ENCODE measurements at regions not wholly inside any gene's neighbourhood (a gene's known extent, or its start where the extent isn't known, plus 50 kb on each side); places are given as distances from the start of the nearest gene placed in this dataset.

GRCh38 chr4:96139251-96139929, 299.5 kb downstream of the PDHA2 start:
- ATAC-seq: no peak
- H3K9me3 ChIP-seq (ENCODE audit: control insufficient read depth in 1 of 2, insufficient read depth in 1 of 2, low read depth in 1 of 2, low read length in 2 of 2): no peaks in the 10 kb centered on the region
- RAD21 ChIA-PET (ENCODE audit: low non-redundant PET in 1 of 2, low total read pairs in 2 of 2, uncharacterized antibody in 2 of 2, unreplicated experiment in 2 of 2): no interaction called here
- no peak overlapping the region for H2AFZ ChIP-seq (ENCODE audit: low read depth, low read length, poor library complexity, severe bottlenecking)
- H3K9ac ChIP-seq (ENCODE audit: low read length): no peak overlapping the region
- TF ChIP-seq POLR2AphosphoS5 (IDR thresholded peaks at IDR 0.05; ENCODE audit: low read depth, low read length) (no peak), RAD21 (IDR thresholded peaks at IDR 0.05; ENCODE audit: low read depth) (no peak), CBX3 (IDR thresholded peaks at IDR 0.05; ENCODE audit: low read depth) (no peak), TCF7L2 (IDR thresholded peaks at IDR 0.05; ENCODE audit: borderline replicate concordance, extremely low read depth, insufficient read depth, insufficient read length) (no peak), POLR2A (IDR thresholded peaks at IDR 0.05; ENCODE audit: borderline replicate concordance, extremely low read depth, insufficient read depth, insufficient read length) (no peak)
- no peak overlapping the region for H3K4me2 ChIP-seq (ENCODE audit: low read length)
- no peaks in the 10 kb centered on the region for H3K9me2 ChIP-seq (ENCODE audit: insufficient read depth)
- H4K20me1 ChIP-seq (ENCODE audit: insufficient read depth): no peaks in the 10 kb centered on the region
- H3K79me2 ChIP-seq (ENCODE audit: insufficient read depth, low read length): no peaks in the 10 kb centered on the region
- CTCF ChIA-PET: no interaction called here
- no peaks in the 10 kb centered on the region for H3K4me1 ChIP-seq (ENCODE audit: control insufficient read depth in 1 of 2, insufficient read depth in 2 of 2, low read length in 2 of 2)
- no peak overlapping the region for H3K27ac ChIP-seq (ENCODE audit: low read depth, low read length)
- H3K4me3 ChIP-seq (replicated peaks in 1 of 2; ENCODE audit: low read depth in 1 of 2, low read length in 2 of 2): no peak overlapping the region
- intact Hi-C loops (cut with micrococcal nuclease): no loop called here
- POLR2A ChIA-PET: no interaction called here
- H3K36me3 ChIP-seq (ENCODE audit: control insufficient read depth in 1 of 2, insufficient read depth in 2 of 2, low read length in 2 of 2): no peaks in the 10 kb centered on the region
- no peak for DNase-seq (ENCODE audit: low read depth, low spot score)
- no peaks in the 10 kb centered on the region for H3K27me3 ChIP-seq (ENCODE audit: insufficient read depth, low read length)
- BruUV-seq (replicated peaks): no TSS peak

- ChIA-PET POLR2A (no interaction called here), RAD21 (ENCODE audit: low non-redundant PET in 1 of 2, low total read pairs in 2 of 2, uncharacterized antibody in 2 of 2, unreplicated experiment in 2 of 2) (no interaction called here), CTCF (no interaction called here)
- no TSS peak for BruUV-seq (replicated peaks)
- intact Hi-C loops (cut with micrococcal nuclease): no loop called here
- no peak overlapping the region for H2AFZ ChIP-seq (ENCODE audit: low read depth, low read length, poor library complexity, severe bottlenecking)
- H3K27ac ChIP-seq (ENCODE audit: low read depth, low read length): no peak overlapping the region
- H3K4me1 ChIP-seq (ENCODE audit: control insufficient read depth in 1 of 2, insufficient read depth in 2 of 2, low read length in 2 of 2): no peaks in the 10 kb centered on the region
- H3K36me3 ChIP-seq (ENCODE audit: control insufficient read depth in 1 of 2, insufficient read depth in 2 of 2, low read length in 2 of 2): no peaks in the 10 kb centered on the region
- no peaks in the 10 kb centered on the region for H3K9me3 ChIP-seq (ENCODE audit: control insufficient read depth in 1 of 2, insufficient read depth in 1 of 2, low read depth in 1 of 2, low read length in 2 of 2)
- no peaks in the 10 kb centered on the region for H4K20me1 ChIP-seq (ENCODE audit: insufficient read depth)
- H3K27me3 ChIP-seq (ENCODE audit: insufficient read depth, low read length): no peaks in the 10 kb centered on the region
- no peak overlapping the region for H3K4me2 ChIP-seq (ENCODE audit: low read length)
- ATAC-seq: no peak
- H3K79me2 ChIP-seq (ENCODE audit: insufficient read depth, low read length): no peaks in the 10 kb centered on the region
- no peak for DNase-seq (ENCODE audit: low read depth, low spot score)
- H3K9ac ChIP-seq (ENCODE audit: low read length): no peak overlapping the region
- H3K4me3 ChIP-seq (replicated peaks in 1 of 2; ENCODE audit: low read depth in 1 of 2, low read length in 2 of 2): no peak overlapping the region
- no peak for TF ChIP-seq SIN3A (IDR thresholded peaks at IDR 0.05; ENCODE audit: low read depth)
- TF ChIP-seq ZFX (IDR thresholded peaks at IDR 0.05): no peak
- no peak for TF ChIP-seq CBX3 (IDR thresholded peaks at IDR 0.05; ENCODE audit: low read depth)
- no peaks in the 10 kb centered on the region for H3K9me2 ChIP-seq (ENCODE audit: insufficient read depth)
These were observed 305.7 kb downstream of the PDHA2 start for GRCh38 chr4:96145601-96146000.
